BJ (cell line): ENCODE measurements at regions not wholly inside any gene's neighbourhood (a gene's known extent, or its start where the extent isn't known, plus 50 kb on each side); places are given as distances from the start of the nearest gene placed in this dataset.
"Not testable (repeated sequence)": the region's sequence is repeated elsewhere in the genome, so short reads cannot be mapped to it uniquely, and the experiment has no call there.

Experiments
- CTCF ChIA-PET: fragments of 350-600 bp; formaldehyde crosslinking; extraction: SDS; loops from one replicate; lab custom pipeline; 2021; ENCODE audit warnings: antibody characterized with exemption, inconsistent platforms; lab: Yijun Ruan, JAX
- POLR2A ChIA-PET: fragments of 300-600 bp; sonication (Branson Sonifier 250); formaldehyde crosslinking; extraction: SDS; loops from one replicate; lab custom pipeline; 2021; ENCODE audit warnings: antibody characterized with exemption; lab: Charles Lee
- DNase-seq: peaks from one replicate; pipeline ENCODE4 v3.0.0-alpha.2; 2011; ENCODE audit warnings: low read depth
- H3K27me3 ChIP-seq: 2 replicates; pipeline ENCODE4 v1.6.0; 2011; ENCODE audit warnings: low read length; ENCODE audit not compliant: control insufficient read depth, insufficient read depth
- H3K36me3 ChIP-seq: 2 replicates; pipeline ENCODE4 v1.5.1; 2011; ENCODE audit warnings: low read length; ENCODE audit not compliant: control insufficient read depth, insufficient read depth
- H3K4me3 ChIP-seq: 2 replicates; pipeline ENCODE4 v1.5.1; 2011; ENCODE audit warnings: low read depth, mild to moderate bottlenecking, control low read depth, low read length
- TF ChIP-seq, protein P1 (sequence below): IDR thresholded peaks from 2 replicates; pipeline ENCODE4 v1.5.1; 2011; ENCODE audit warnings: low read depth, mild to moderate bottlenecking, control low read depth, inconsistent platforms, low read length, moderate library complexity; ENCODE audit not compliant: insufficient read depth

DNA sequence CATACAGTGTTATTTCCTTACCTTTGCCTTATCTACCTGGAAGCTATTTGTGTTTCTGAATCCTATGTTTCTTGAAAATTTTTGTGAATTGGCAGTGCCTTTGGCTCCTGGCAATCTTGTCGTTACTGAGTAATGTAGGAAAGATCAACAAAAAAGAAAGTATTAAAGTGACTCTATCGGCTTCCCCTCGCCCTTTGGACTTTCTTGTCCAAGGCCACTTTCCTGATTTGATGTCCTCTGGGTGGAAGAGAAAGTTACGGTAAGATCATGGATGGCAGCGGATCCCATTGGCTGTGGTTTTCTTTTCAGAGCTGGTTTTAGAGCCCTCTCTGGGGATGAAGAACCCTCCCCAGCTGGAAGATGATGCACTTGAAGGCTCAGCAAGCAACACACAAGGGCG is 324.9 kb upstream of the COX7C start:
- H3K4me3 ChIP-seq, POLR2A ChIA-PET, DNase-seq, CTCF ChIA-PET, H3K27me3 ChIP-seq, H3K36me3 ChIP-seq: not testable (repeated sequence)

DNA sequence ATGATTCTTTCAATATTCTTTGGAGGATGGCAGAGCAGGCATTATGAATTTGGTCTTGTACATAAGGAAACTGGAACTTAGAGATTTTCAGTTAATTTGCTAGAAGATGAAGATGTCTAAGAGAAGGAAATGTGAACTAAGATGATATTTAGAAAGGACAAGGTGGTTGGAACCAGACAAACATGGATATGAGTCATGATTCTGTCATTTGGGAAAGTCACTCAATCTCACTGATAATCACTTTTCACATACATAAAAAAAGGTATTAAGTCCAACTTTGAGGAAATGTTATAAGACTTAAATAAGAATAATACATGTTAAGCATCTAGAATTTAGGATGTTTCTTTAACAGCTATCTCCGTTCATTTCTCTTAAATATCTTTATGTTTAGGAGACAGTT is 315.1 kb upstream of the COX7C start:
- H3K4me3 ChIP-seq, H3K36me3 ChIP-seq, POLR2A ChIA-PET, H3K27me3 ChIP-seq, CTCF ChIA-PET, DNase-seq: not testable (repeated sequence)

DNA sequence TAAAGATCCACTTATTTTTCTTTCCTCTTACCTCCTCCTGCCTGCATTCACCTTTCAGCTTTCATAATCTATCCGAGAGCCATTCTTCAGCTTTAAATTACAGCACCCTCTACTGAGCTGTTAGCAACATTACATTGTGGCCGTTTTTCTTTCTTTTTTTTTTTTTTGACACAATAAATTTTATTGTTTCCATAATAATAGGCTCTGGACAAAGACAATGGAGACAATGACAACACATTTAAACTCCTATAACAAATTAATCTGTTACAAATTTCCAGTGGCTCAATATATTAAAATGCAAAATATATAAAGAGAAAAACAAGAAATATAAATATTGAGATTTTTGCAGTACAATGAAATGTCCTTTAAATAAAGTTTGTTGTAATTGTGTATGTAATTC is 312.7 kb upstream of the COX7C start:
- CTCF ChIA-PET, H3K4me3 ChIP-seq, DNase-seq, H3K27me3 ChIP-seq, H3K36me3 ChIP-seq: not testable (repeated sequence)
- POLR2A ChIA-PET = interaction anchor here (0.7 kb wide), 1 partner anchor 60 kb away, joined by 3 read pairs; no protein-coding TSS in a partner anchor

DNA sequence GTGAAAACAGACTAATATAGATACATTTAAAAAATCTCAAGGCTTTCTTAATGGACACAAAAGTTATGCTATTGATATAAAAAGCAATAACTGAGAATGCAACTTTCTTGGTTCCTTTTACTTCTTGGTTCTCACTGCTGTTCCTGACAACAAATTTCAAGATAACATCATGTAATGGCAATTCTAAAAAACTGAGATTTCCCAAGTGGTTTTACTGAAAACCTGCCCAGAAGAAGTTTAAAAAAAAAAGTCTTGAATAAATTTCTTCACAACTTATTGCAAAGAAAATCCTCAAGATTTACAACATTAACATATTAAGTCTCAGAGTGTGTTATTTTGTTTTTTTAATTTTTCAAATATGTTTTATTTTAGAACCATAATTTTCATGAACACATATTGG is 302.8 kb upstream of the COX7C start:
- no peak overlapping the region for H3K4me3 ChIP-seq
- ChIA-PET CTCF (no interaction called here), POLR2A (no interaction called here)
- TF ChIP-seq, protein P1, sequence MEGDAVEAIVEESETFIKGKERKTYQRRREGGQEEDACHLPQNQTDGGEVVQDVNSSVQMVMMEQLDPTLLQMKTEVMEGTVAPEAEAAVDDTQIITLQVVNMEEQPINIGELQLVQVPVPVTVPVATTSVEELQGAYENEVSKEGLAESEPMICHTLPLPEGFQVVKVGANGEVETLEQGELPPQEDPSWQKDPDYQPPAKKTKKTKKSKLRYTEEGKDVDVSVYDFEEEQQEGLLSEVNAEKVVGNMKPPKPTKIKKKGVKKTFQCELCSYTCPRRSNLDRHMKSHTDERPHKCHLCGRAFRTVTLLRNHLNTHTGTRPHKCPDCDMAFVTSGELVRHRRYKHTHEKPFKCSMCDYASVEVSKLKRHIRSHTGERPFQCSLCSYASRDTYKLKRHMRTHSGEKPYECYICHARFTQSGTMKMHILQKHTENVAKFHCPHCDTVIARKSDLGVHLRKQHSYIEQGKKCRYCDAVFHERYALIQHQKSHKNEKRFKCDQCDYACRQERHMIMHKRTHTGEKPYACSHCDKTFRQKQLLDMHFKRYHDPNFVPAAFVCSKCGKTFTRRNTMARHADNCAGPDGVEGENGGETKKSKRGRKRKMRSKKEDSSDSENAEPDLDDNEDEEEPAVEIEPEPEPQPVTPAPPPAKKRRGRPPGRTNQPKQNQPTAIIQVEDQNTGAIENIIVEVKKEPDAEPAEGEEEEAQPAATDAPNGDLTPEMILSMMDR = no peak
- no peaks in the 10 kb centered on the region for H3K27me3 ChIP-seq
- DNase-seq = no peak
- no peaks in the 10 kb centered on the region for H3K36me3 ChIP-seq

DNA sequence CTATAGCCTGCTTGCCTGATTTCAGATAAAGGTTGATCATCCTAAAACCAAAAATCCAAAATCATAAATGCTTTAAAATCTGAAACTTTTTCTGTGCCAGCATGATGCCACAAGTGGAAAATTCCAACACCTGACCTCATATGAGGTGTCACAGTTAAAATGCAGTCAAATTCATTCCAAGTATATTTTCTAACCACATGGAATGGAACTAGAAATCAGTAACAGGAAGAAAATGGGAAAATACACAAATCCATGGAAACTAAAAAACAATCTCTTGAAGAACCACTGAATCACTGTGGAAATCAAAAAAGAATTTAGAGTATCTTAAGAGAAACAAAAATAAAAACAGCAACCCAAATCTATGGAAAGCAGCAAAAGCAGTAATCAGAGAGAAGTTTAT is 297.5 kb upstream of the COX7C start:
- TF ChIP-seq, protein P1 = no peak
- H3K4me3 ChIP-seq = no peak overlapping the region
- CTCF ChIA-PET = no interaction called here
- H3K36me3 ChIP-seq = no peaks in the 10 kb centered on the region
- H3K27me3 ChIP-seq = no peaks in the 10 kb centered on the region
- POLR2A ChIA-PET = no interaction called here
- no peak for DNase-seq

DNA sequence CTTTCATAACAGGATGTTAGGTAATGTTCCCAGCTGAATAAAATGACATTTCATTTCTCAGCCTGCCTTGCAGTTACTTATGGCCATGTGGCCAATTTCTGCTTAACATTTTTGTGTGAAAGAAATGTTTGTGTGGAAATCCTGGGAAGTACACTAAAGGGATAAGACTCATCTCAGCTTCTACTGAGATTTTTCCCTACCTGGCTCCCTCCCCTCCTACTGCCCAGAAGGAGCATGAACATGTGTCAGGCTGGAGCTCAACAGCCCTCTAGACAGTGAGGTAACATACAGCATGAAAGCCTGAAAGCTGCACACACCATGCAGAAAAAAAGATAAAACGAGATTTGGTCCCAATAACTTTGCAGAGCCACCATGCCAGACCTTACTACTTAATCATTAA is 288.4 kb upstream of the COX7C start:
- no peak for DNase-seq
- H3K27me3 ChIP-seq = no peaks in the 10 kb centered on the region
- ChIA-PET CTCF (no interaction called here), POLR2A (no interaction called here)
- no peak overlapping the region for H3K4me3 ChIP-seq
- H3K36me3 ChIP-seq = no peaks in the 10 kb centered on the region
- TF ChIP-seq, protein P1 = no peak

DNA sequence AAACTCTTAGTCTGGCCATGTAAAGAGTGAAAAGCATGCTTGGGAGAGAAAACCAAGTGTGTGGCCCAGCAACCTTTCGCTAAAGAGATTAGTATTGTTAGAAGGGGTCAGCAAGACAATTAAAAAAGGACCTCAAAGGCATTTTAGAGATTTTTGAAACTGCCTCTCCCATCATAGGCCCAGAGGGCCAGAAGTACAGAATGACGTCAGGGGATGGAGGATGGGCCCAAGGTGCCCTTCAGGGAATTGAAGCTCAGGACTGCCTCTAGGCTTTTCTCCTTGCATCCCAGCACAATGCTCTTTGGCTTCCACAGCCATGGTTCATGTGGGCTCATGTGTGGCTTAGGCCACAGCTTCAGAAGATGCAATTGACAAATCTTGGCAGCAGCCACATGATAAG is 287.0 kb upstream of the COX7C start:
- Histone ChIP-seq H3K4me3 (no peak overlapping the region), H3K36me3 (no peaks in the 10 kb centered on the region), H3K27me3 (no peaks in the 10 kb centered on the region)
- no peak for DNase-seq
- TF ChIP-seq, protein P1 = no peak
- CTCF ChIA-PET = no interaction called here
- POLR2A ChIA-PET = no interaction called here
